HEK293T (cell line): ENCODE measurements at regions not wholly inside any gene's neighbourhood (a gene's known extent, or its start where the extent isn't known, plus 50 kb on each side); places are given as distances from the start of the nearest gene placed in this dataset.

Experiments
- CTBP1 ChIP-seq: fragments of 450-650 bp; IDR thresholded peaks from 2 replicates; pipeline ENCODE4 v1.6.1; 2016; ENCODE audit warnings: borderline replicate concordance
- HDGF ChIP-seq: fragments of 450-650 bp; IDR thresholded peaks from 2 replicates; pipeline ENCODE4 v1.6.1; 2017; ENCODE audit warnings: antibody characterized with exemption, borderline replicate concordance
- SP1 ChIP-seq: fragments of 450-650 bp; IDR thresholded peaks from 2 replicates; pipeline ENCODE4 v1.6.1; 2017

GRCh38 chr6:1200409-1201101, 111.3 kb upstream of the FOXQ1 start:
- TF ChIP-seq SP1 (no peak), CTBP1 (no peak), HDGF (no peak)
